Omental fat pad (tissue), 3 donors: ENCODE measurements at regions not wholly inside any gene's neighbourhood (a gene's known extent, or its start where the extent isn't known, plus 50 kb on each side); places are given as distances from the start of the nearest gene placed in this dataset.

Experiments
- ATAC-seq: fragments of 150-250 bp; one replicate; pipeline ENCODE4 v1.9.1; 2016; ENCODE audit warnings: mild to moderate bottlenecking, moderate library complexity; ENCODE audit not compliant: low FRiP score
- DNase-seq: peaks from one replicate; pipeline ENCODE4 v3.0.0-alpha.2; 2019; ENCODE audit warnings: low spot score
- CTCF ChIP-seq, 3 donors: fragments of 450-650 bp; IDR thresholded peaks; one replicate each; pipeline ENCODE4 v1.5.1; 2016 to 2017; ENCODE audit warnings: antibody characterized with exemption in 3 of 3, mild to moderate bottlenecking in 3 of 3, moderate library complexity in 2 of 3

GRCh38 chr18:40365526-40365925 is 1589.5 kb upstream of the PIK3C3 start:
- DNase-seq = no peak
- TF ChIP-seq CTCF (IDR thresholded peaks at IDR 0.05) = no peak
- ATAC-seq = no peak

- TF ChIP-seq CTCF (IDR thresholded peaks at IDR 0.05) = no peak
- no peak for ATAC-seq
Observed at GRCh38 chr18:40360558-40360957, 1594.5 kb upstream of the PIK3C3 start.

GRCh38 chr18:40357536-40357935 is 1597.5 kb upstream of the PIK3C3 start:
- no peak for ATAC-seq
- no peak for TF ChIP-seq CTCF (IDR thresholded peaks at IDR 0.05)
- no peak for DNase-seq

More at GRCh38 chr18:40360558-40360957, 1594.5 kb upstream of the PIK3C3 start:
- no peak for DNase-seq

GRCh38 chr18:40356168-40356567 is 1598.9 kb upstream of the PIK3C3 start:
- ATAC-seq = no peak
- no peak for TF ChIP-seq CTCF (IDR thresholded peaks at IDR 0.05)

GRCh38 chr18:40355726-40356125 is 1599.3 kb upstream of the PIK3C3 start:
- no peak for TF ChIP-seq CTCF (IDR thresholded peaks at IDR 0.05)
- ATAC-seq = no peak

More at GRCh38 chr18:40356168-40356567, 1598.9 kb upstream of the PIK3C3 start:
- DNase-seq = no peak

GRCh38 chr18:40348196-40348595 is 1606.8 kb upstream of the PIK3C3 start:
- ATAC-seq (no peak), DNase-seq (no peak)
- no peak for TF ChIP-seq CTCF (IDR thresholded peaks at IDR 0.05)

More at GRCh38 chr18:40355726-40356125, 1599.3 kb upstream of the PIK3C3 start:
- DNase-seq = no peak

- ATAC-seq = no peak
- no peak for DNase-seq
- no peak for TF ChIP-seq CTCF (IDR thresholded peaks at IDR 0.05)
Observed at GRCh38 chr18:40347261-40347660, 1607.8 kb upstream of the PIK3C3 start.
